DMS 273 treated with DMSO at 0.1 percent for 48 hours (cell line): ENCODE measurements at regions not wholly inside any gene's neighbourhood (a gene's known extent, or its start where the extent isn't known, plus 50 kb on each side); places are given as distances from the start of the nearest gene placed in this dataset.

ENCODE experiments used
- DNase-seq: peaks from one replicate; lab custom pipeline; 2025; lab: John Stamatoyannopoulos, UW

- DNase-seq, result no peak
Measured at GRCh38 chr2:219998107-219998506, 370.7 kb downstream of the SLC4A3 start.

- DNase-seq, result no peak
Measured at GRCh38 chr2:219998714-219999227, 371.3 kb downstream of the SLC4A3 start.

GRCh38 chr2:220000080-220000479 lies 372.6 kb downstream of the SLC4A3 start:
- DNase-seq, result no peak

- no peak for DNase-seq
Measured at GRCh38 chr2:220000586-220000985, 373.2 kb downstream of the SLC4A3 start.

GRCh38 chr2:220001751-220002150 lies 374.3 kb downstream of the SLC4A3 start:
- no peak for DNase-seq

GRCh38 chr2:220002251-220002650 lies 374.8 kb downstream of the SLC4A3 start:
- no peak for DNase-seq

GRCh38 chr2:220002699-220003098 lies 375.3 kb downstream of the SLC4A3 start:
- DNase-seq, result no peak

GRCh38 chr2:220005362-220005761 lies 377.9 kb downstream of the SLC4A3 start:
- DNase-seq, result no peak

GRCh38 chr2:220006152-220006621 lies 378.8 kb downstream of the SLC4A3 start:
- DNase-seq, result no peak

- DNase-seq, result no peak
Measured at GRCh38 chr2:220011859-220012258, 384.4 kb downstream of the SLC4A3 start.

GRCh38 chr2:220014961-220015360 lies 387.5 kb downstream of the SLC4A3 start:
- DNase-seq, result no peak

- DNase-seq, result no peak
Measured at GRCh38 chr2:220015576-220015975, 388.1 kb downstream of the SLC4A3 start.

GRCh38 chr2:220025207-220025606 lies 397.8 kb downstream of the SLC4A3 start:
- no peak for DNase-seq

- no peak for DNase-seq
Measured at GRCh38 chr2:220029013-220029412, 401.6 kb downstream of the SLC4A3 start.

GRCh38 chr2:220033546-220033945 lies 406.1 kb downstream of the SLC4A3 start:
- DNase-seq, result no peak

GRCh38 chr2:220034426-220035130 lies 407.1 kb downstream of the SLC4A3 start:
- DNase-seq, result no peak

GRCh38 chr2:220036431-220036830 lies 409.0 kb downstream of the SLC4A3 start:
- DNase-seq, result no peak

- no peak for DNase-seq
Measured at GRCh38 chr2:220040346-220040745, 412.9 kb downstream of the SLC4A3 start.

GRCh38 chr2:220041447-220041846 lies 414.0 kb downstream of the SLC4A3 start:
- DNase-seq, result no peak

- DNase-seq, result no peak
Measured at GRCh38 chr2:220043155-220043989, 415.9 kb downstream of the SLC4A3 start.

- DNase-seq, result no peak
Measured at GRCh38 chr2:220043990-220044335, 416.5 kb downstream of the SLC4A3 start.

- peak; percentile 15 for DNase-seq
Measured at GRCh38 chr2:220044383-220044782, 417.0 kb downstream of the SLC4A3 start.

GRCh38 chr2:220046507-220046906 lies 419.1 kb downstream of the SLC4A3 start:
- DNase-seq, result no peak
